ENCODE measurements at regions not wholly inside any gene's neighbourhood (a gene's known extent, or its start where the extent isn't known, plus 50 kb on each side); places are given as distances from the start of the nearest gene placed in this dataset.

DNA sequence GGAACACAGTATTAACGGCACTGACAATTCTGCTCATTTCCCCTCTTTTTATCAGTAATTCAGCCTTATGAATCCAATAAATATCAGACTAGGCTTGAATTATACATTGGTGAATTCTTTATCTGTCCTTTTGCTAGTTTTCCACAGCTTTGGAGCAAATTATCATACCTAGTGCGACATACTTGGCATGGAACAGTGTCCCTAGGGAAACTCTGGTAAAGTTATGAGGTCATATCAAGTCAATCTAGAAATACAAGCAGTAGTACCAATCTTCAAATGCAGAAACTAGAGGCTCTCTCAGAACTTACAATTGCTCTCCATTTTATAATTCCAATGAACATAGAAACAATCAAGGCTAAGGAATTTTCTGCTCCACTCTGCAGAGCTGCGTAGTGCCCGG lies 449.3 kb upstream of the NPVF start:
- Histone ChIP-seq H3K27me3 (ENCODE audit: low read depth, low read length) (no peaks in the 10 kb centered on the region), H3K4me2 (ENCODE audit: low read length) (no peak overlapping the region), H3K9ac (ENCODE audit: low read length) (no peak overlapping the region), H2AFZ (ENCODE audit: low read depth, low read length) (no peak overlapping the region), H3K27ac (ENCODE audit: low read length) (no peak overlapping the region), H3K4me3 (ENCODE audit: low read length) (no peak overlapping the region), H3K36me3 (replicated peaks; ENCODE audit: low read depth, low read length) (no peaks in the 10 kb centered on the region), H3K9me3 (ENCODE audit: insufficient read depth, low read length) (no peaks in the 10 kb centered on the region), H4K20me1 (ENCODE audit: insufficient read depth, low read length) (no peaks in the 10 kb centered on the region), H3K4me1 (ENCODE audit: low read length) (no peaks in the 10 kb centered on the region), H3K79me2 (ENCODE audit: low read length) (no peaks in the 10 kb centered on the region)
- TF ChIP-seq EZH2phosphoT487 (IDR thresholded peaks at IDR 0.05; ENCODE audit: low read depth), result no peak
- TF ChIP-seq, protein P1, sequence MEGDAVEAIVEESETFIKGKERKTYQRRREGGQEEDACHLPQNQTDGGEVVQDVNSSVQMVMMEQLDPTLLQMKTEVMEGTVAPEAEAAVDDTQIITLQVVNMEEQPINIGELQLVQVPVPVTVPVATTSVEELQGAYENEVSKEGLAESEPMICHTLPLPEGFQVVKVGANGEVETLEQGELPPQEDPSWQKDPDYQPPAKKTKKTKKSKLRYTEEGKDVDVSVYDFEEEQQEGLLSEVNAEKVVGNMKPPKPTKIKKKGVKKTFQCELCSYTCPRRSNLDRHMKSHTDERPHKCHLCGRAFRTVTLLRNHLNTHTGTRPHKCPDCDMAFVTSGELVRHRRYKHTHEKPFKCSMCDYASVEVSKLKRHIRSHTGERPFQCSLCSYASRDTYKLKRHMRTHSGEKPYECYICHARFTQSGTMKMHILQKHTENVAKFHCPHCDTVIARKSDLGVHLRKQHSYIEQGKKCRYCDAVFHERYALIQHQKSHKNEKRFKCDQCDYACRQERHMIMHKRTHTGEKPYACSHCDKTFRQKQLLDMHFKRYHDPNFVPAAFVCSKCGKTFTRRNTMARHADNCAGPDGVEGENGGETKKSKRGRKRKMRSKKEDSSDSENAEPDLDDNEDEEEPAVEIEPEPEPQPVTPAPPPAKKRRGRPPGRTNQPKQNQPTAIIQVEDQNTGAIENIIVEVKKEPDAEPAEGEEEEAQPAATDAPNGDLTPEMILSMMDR (IDR thresholded peaks at IDR 0.05; ENCODE audit: low read depth, low read length), result no peak

DNA sequence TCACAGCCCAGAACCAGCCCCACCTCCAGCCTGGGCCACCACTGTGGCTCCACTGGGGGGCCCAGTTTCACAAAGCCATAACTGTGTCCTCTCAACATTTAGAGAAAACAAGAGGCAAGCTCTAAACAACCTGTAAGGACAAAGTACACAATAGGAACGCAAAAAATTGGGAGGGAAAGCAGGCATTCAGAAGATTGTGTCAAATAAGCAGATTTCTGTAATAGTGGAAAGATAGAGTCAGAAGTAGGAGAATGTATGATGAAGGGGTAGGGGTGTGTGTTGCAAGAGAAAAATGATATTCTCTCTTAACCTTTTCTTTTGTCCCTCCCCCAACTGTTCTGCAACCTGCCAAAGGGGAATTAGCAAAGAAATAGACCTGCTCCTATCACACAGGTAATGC lies 449.9 kb upstream of the NPVF start:
- H3K79me2 ChIP-seq (ENCODE audit: low read length), result no peaks in the 10 kb centered on the region
- H3K4me3 ChIP-seq (ENCODE audit: low read length), result no peak overlapping the region
- H3K9ac ChIP-seq (ENCODE audit: low read length), result no peak overlapping the region
- no peak for TF ChIP-seq EZH2phosphoT487 (IDR thresholded peaks at IDR 0.05; ENCODE audit: low read depth)
- no peaks in the 10 kb centered on the region for H3K9me3 ChIP-seq (ENCODE audit: insufficient read depth, low read length)
- H4K20me1 ChIP-seq (ENCODE audit: insufficient read depth, low read length), result no peaks in the 10 kb centered on the region
- H3K27me3 ChIP-seq (ENCODE audit: low read depth, low read length), result no peaks in the 10 kb centered on the region
- no peak overlapping the region for H3K4me2 ChIP-seq (ENCODE audit: low read length)
- H2AFZ ChIP-seq (ENCODE audit: low read depth, low read length), result no peak overlapping the region
- no peaks in the 10 kb centered on the region for H3K4me1 ChIP-seq (ENCODE audit: low read length)
- H3K36me3 ChIP-seq (replicated peaks; ENCODE audit: low read depth, low read length), result no peaks in the 10 kb centered on the region
- no peak overlapping the region for H3K27ac ChIP-seq (ENCODE audit: low read length)

DNA sequence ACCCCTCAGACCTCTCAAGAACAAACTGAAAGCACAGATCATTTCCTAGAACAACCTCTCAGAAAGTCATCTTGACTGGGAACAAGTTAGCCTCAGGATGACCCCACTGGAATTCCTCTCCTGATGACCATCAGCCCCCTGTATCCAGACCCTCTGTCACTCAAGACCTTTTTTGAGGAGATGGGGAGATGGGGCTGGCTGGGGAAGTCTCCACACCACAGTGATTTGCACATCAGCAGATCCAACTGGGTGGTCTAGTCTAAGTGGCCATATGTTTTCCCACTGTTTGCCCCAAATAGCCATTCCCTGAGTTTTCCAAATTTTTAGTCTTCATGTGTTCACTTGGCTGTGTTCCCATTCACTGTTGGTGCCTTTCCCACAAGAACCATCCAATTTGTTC lies 452.4 kb upstream of the NPVF start:
- H3K4me1 ChIP-seq (ENCODE audit: low read length), result no peaks in the 10 kb centered on the region
- H2AFZ ChIP-seq (ENCODE audit: low read depth, low read length), result no peak overlapping the region
- no peak overlapping the region for H3K4me3 ChIP-seq (ENCODE audit: low read length)
- H3K79me2 ChIP-seq (ENCODE audit: low read length), result no peaks in the 10 kb centered on the region
- H3K9me3 ChIP-seq (ENCODE audit: insufficient read depth, low read length), result no peaks in the 10 kb centered on the region
- H4K20me1 ChIP-seq (ENCODE audit: insufficient read depth, low read length), result no peaks in the 10 kb centered on the region
- no peak overlapping the region for H3K9ac ChIP-seq (ENCODE audit: low read length)
- TF ChIP-seq, protein P1 (IDR thresholded peaks at IDR 0.05; ENCODE audit: low read depth, low read length), result no peak
- no peak for TF ChIP-seq EZH2phosphoT487 (IDR thresholded peaks at IDR 0.05; ENCODE audit: low read depth)
- H3K4me2 ChIP-seq (ENCODE audit: low read length), result no peak overlapping the region
- no peaks in the 10 kb centered on the region for H3K36me3 ChIP-seq (replicated peaks; ENCODE audit: low read depth, low read length)
- H3K27ac ChIP-seq (ENCODE audit: low read length), result no peak overlapping the region
- peaks cover 5% of the 10 kb centered on the region for H3K27me3 ChIP-seq (ENCODE audit: low read depth, low read length)

DNA sequence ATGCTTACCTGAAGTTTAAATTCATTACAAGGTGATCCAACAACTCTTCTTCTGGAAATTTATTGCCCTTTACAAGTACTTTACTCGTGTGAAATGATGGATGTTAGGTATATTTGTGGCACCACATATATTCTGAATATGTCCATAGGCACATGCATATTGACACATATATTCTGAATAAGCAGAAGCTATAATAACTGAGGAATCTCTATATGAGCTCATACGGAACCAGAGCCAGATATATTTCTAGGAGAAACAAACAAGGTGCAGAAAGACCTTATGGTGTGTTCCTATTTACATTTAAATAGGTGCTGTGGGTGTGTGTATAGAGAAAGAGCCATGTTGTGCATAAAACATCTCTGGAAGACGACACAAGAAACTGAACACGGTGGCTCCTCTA lies 456.1 kb upstream of the NPVF start:
- H3K4me3 ChIP-seq (ENCODE audit: low read length), result no peak overlapping the region
- no peak overlapping the region for H3K9ac ChIP-seq (ENCODE audit: low read length)
- H3K79me2 ChIP-seq (ENCODE audit: low read length), result no peaks in the 10 kb centered on the region
- no peak overlapping the region for H3K27ac ChIP-seq (ENCODE audit: low read length)
- no peak overlapping the region for H2AFZ ChIP-seq (ENCODE audit: low read depth, low read length)
- H3K9me3 ChIP-seq (ENCODE audit: insufficient read depth, low read length), result no peaks in the 10 kb centered on the region
- H3K4me1 ChIP-seq (ENCODE audit: low read length), result no peaks in the 10 kb centered on the region
- no peak overlapping the region for H3K4me2 ChIP-seq (ENCODE audit: low read length)
- no peaks in the 10 kb centered on the region for H4K20me1 ChIP-seq (ENCODE audit: insufficient read depth, low read length)
- TF ChIP-seq EZH2phosphoT487 (IDR thresholded peaks at IDR 0.05; ENCODE audit: low read depth), result no peak
- TF ChIP-seq, protein P1 (IDR thresholded peaks at IDR 0.05; ENCODE audit: low read depth, low read length), result no peak
- H3K27me3 ChIP-seq (ENCODE audit: low read depth, low read length), result peaks cover 8% of the 10 kb centered on the region
- H3K36me3 ChIP-seq (replicated peaks; ENCODE audit: low read depth, low read length), result no peaks in the 10 kb centered on the region

DNA sequence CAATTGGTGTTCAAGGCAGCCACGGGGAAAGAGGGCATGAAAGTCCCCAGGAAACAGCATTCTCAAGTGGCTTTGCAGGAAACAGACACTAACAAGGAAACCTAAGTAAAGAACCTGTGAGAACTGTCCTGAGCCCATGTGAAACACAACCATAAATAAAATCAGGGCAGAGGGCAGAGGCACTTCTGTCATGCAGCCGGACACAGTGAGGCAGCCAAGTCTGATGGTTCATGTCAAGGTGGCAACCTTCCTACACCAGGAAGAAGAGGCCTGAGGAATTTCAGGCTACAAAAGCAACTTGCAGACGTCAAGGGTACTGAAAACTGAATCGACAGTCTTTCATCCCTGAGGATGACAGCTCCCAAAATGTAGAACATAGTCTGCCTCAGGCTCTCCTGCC lies 458.2 kb upstream of the NPVF start:
- Histone ChIP-seq H3K4me2 (ENCODE audit: low read length) (no peak overlapping the region), H4K20me1 (ENCODE audit: insufficient read depth, low read length) (no peaks in the 10 kb centered on the region)
- TF ChIP-seq EZH2phosphoT487 (IDR thresholded peaks at IDR 0.05; ENCODE audit: low read depth), result no peak
- TF ChIP-seq, protein P1 (IDR thresholded peaks at IDR 0.05; ENCODE audit: low read depth, low read length), result no peak

More for the DNA sequence above, 458.2 kb upstream of the NPVF start:
- no peaks in the 10 kb centered on the region for H3K79me2 ChIP-seq (ENCODE audit: low read length)
- peaks cover 8% of the 10 kb centered on the region for H3K27me3 ChIP-seq (ENCODE audit: low read depth, low read length)
- H3K4me3 ChIP-seq (ENCODE audit: low read length), result no peak overlapping the region
- H2AFZ ChIP-seq (ENCODE audit: low read depth, low read length), result no peak overlapping the region
- H3K9me3 ChIP-seq (ENCODE audit: insufficient read depth, low read length), result no peaks in the 10 kb centered on the region
- H3K4me1 ChIP-seq (ENCODE audit: low read length), result no peaks in the 10 kb centered on the region
- H3K9ac ChIP-seq (ENCODE audit: low read length), result no peak overlapping the region
- no peaks in the 10 kb centered on the region for H3K36me3 ChIP-seq (replicated peaks; ENCODE audit: low read depth, low read length)
- H3K27ac ChIP-seq (ENCODE audit: low read length), result no peak overlapping the region

All from OCI-LY3 (cell line).